Hippocampal formation (tissue), 2 donors: ENCODE measurements at regions not wholly inside any gene's neighbourhood (a gene's known extent, or its start where the extent isn't known, plus 50 kb on each side); places are given as distances from the start of the nearest gene placed in this dataset.

Experiments used
- DNase-seq, 2 donors: peaks; one replicate each; lab custom pipeline; 2025; lab: John Stamatoyannopoulos, UW

GRCh38 chr15:95957861-95958260, 372.6 kb upstream of the NR2F2 start:
- DNase-seq: no peak

GRCh38 chr15:95958382-95958781, 372.1 kb upstream of the NR2F2 start:
- no peak for DNase-seq

- no peak for DNase-seq
These were observed 361.6 kb upstream of the NR2F2 start for GRCh38 chr15:95968856-95969255.

- no peak for DNase-seq
These were observed 360.2 kb upstream of the NR2F2 start for GRCh38 chr15:95970326-95970725.

GRCh38 chr15:95972041-95972553, 358.4 kb upstream of the NR2F2 start:
- DNase-seq: no peak

- DNase-seq: no peak
These were observed 357.7 kb upstream of the NR2F2 start for GRCh38 chr15:95972812-95973211.

- no peak for DNase-seq
These were observed 356.8 kb upstream of the NR2F2 start for GRCh38 chr15:95973566-95974256.

GRCh38 chr15:95975212-95975611, 355.3 kb upstream of the NR2F2 start:
- DNase-seq: no peak

- DNase-seq: no peak
These were observed 351.2 kb upstream of the NR2F2 start for GRCh38 chr15:95979286-95979685.

GRCh38 chr15:95981209-95981608, 349.3 kb upstream of the NR2F2 start:
- DNase-seq: no peak

- no peak for DNase-seq
These were observed 343.2 kb upstream of the NR2F2 start for GRCh38 chr15:95987299-95987698.

GRCh38 chr15:95987886-95988573, 342.5 kb upstream of the NR2F2 start:
- no peak for DNase-seq

GRCh38 chr15:95988574-95988887, 342.0 kb upstream of the NR2F2 start:
- no peak for DNase-seq

- no peak for DNase-seq
These were observed 341.1 kb upstream of the NR2F2 start for GRCh38 chr15:95989392-95989791.

GRCh38 chr15:95990833-95991232, 339.7 kb upstream of the NR2F2 start:
- DNase-seq: no peak

GRCh38 chr15:95994418-95994817, 336.1 kb upstream of the NR2F2 start:
- no peak for DNase-seq

- no peak for DNase-seq
These were observed 334.9 kb upstream of the NR2F2 start for GRCh38 chr15:95995375-95996168.

GRCh38 chr15:95996494-95996893, 334.0 kb upstream of the NR2F2 start:
- no peak for DNase-seq

GRCh38 chr15:95998935-95999334, 331.6 kb upstream of the NR2F2 start:
- DNase-seq: no peak

GRCh38 chr15:96002890-96003859, 327.3 kb upstream of the NR2F2 start:
- DNase-seq: no peak

- DNase-seq: no peak
These were observed 324.6 kb upstream of the NR2F2 start for GRCh38 chr15:96005906-96006305.

GRCh38 chr15:96011136-96011535, 319.4 kb upstream of the NR2F2 start:
- DNase-seq: no peak
